ENCODE measurements at regions not wholly inside any gene's neighbourhood (a gene's known extent, or its start where the extent isn't known, plus 50 kb on each side); places are given as distances from the start of the nearest gene placed in this dataset.
A peak's percentile ranks its signal among the peaks of the same experiment; 100 is the strongest.

DNA sequence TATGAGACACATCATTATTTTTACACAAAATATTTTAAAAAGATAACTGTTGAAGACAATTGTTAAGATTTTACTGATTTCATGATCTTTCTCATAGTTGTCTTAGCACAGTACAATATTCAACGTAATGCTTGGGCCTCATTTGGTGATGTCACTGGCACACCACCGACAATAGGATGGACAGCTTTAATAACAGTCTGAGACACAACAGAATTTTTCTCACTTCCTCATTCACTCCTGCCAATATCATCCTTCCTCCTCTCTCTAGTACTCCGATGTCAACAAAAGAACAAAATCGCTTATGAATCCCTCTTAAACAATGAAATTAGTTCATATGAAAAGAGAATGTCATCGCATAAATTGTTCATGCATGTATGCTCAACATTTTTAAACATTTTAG lies 461.9 kb upstream of the CDH7 start:
- peak; percentile 55; the same call in 1 of the 2 replicates for TF ChIP-seq SPI1 (IDR thresholded peaks at IDR 0.05; ENCODE audit: borderline replicate concordance, low read depth)
- TF ChIP-seq, protein P1, sequence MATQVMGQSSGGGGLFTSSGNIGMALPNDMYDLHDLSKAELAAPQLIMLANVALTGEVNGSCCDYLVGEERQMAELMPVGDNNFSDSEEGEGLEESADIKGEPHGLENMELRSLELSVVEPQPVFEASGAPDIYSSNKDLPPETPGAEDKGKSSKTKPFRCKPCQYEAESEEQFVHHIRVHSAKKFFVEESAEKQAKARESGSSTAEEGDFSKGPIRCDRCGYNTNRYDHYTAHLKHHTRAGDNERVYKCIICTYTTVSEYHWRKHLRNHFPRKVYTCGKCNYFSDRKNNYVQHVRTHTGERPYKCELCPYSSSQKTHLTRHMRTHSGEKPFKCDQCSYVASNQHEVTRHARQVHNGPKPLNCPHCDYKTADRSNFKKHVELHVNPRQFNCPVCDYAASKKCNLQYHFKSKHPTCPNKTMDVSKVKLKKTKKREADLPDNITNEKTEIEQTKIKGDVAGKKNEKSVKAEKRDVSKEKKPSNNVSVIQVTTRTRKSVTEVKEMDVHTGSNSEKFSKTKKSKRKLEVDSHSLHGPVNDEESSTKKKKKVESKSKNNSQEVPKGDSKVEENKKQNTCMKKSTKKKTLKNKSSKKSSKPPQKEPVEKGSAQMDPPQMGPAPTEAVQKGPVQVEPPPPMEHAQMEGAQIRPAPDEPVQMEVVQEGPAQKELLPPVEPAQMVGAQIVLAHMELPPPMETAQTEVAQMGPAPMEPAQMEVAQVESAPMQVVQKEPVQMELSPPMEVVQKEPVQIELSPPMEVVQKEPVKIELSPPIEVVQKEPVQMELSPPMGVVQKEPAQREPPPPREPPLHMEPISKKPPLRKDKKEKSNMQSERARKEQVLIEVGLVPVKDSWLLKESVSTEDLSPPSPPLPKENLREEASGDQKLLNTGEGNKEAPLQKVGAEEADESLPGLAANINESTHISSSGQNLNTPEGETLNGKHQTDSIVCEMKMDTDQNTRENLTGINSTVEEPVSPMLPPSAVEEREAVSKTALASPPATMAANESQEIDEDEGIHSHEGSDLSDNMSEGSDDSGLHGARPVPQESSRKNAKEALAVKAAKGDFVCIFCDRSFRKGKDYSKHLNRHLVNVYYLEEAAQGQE (IDR thresholded peaks at IDR 0.05; ENCODE audit: insufficient replicate concordance, low read depth), result no peak
- TF ChIP-seq POLR2AphosphoS5 (IDR thresholded peaks at IDR 0.05; ENCODE audit: low read depth), result no peak
- TF ChIP-seq, protein P2, sequence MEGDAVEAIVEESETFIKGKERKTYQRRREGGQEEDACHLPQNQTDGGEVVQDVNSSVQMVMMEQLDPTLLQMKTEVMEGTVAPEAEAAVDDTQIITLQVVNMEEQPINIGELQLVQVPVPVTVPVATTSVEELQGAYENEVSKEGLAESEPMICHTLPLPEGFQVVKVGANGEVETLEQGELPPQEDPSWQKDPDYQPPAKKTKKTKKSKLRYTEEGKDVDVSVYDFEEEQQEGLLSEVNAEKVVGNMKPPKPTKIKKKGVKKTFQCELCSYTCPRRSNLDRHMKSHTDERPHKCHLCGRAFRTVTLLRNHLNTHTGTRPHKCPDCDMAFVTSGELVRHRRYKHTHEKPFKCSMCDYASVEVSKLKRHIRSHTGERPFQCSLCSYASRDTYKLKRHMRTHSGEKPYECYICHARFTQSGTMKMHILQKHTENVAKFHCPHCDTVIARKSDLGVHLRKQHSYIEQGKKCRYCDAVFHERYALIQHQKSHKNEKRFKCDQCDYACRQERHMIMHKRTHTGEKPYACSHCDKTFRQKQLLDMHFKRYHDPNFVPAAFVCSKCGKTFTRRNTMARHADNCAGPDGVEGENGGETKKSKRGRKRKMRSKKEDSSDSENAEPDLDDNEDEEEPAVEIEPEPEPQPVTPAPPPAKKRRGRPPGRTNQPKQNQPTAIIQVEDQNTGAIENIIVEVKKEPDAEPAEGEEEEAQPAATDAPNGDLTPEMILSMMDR (IDR thresholded peaks at IDR 0.05; ENCODE audit: insufficient read depth, low read length), result no peak
- no peak for TF ChIP-seq GABPA (IDR thresholded peaks at IDR 0.05; ENCODE audit: low read depth)
- H3K27me3 ChIP-seq (ENCODE audit: insufficient read depth, poor library complexity, severe bottlenecking), result no peaks in the 10 kb centered on the region
- no peak overlapping the region for H3K4me3 ChIP-seq (replicated peaks; ENCODE audit: insufficient read depth, low read length)
- no peak overlapping the region for H3K27ac ChIP-seq (replicated peaks)
- no peak for DNase-seq (ENCODE audit: low read depth in 1 of 2, low spot score in 1 of 2)

DNA sequence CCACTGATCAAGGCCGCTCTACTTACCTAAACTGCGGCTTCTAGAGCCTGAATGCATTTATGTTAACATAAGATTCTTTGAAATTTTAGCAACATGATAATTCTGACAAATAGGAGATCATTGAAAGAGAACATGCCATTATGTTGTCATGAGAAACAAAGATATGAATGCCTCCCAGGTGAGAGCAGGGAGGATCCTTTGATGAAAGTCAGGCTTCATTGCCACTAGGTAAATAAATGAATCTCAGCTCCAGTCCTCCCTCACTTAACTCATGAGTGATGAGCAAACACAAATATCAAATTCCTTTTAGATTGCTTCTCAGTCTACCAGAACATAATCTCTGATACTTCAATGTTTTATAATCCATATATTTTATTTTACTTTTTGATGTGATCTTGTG lies 463.2 kb upstream of the CDH7 start:
- Histone ChIP-seq H3K27ac (replicated peaks) (no peak overlapping the region), H3K27me3 (ENCODE audit: insufficient read depth, poor library complexity, severe bottlenecking) (no peaks in the 10 kb centered on the region), H3K4me3 (replicated peaks; ENCODE audit: insufficient read depth, low read length) (no peak overlapping the region)
- no peak for DNase-seq (ENCODE audit: low read depth in 1 of 2, low spot score in 1 of 2)
- TF ChIP-seq POLR2AphosphoS5 (IDR thresholded peaks at IDR 0.05; ENCODE audit: low read depth) (no peak), GABPA (IDR thresholded peaks at IDR 0.05; ENCODE audit: low read depth) (no peak), SPI1 (IDR thresholded peaks at IDR 0.05; ENCODE audit: borderline replicate concordance, low read depth) (no peak)
- TF ChIP-seq, protein P1 (IDR thresholded peaks at IDR 0.05; ENCODE audit: insufficient replicate concordance, low read depth), result no peak
- TF ChIP-seq, protein P2 (IDR thresholded peaks at IDR 0.05; ENCODE audit: insufficient read depth, low read length), result no peak

DNA sequence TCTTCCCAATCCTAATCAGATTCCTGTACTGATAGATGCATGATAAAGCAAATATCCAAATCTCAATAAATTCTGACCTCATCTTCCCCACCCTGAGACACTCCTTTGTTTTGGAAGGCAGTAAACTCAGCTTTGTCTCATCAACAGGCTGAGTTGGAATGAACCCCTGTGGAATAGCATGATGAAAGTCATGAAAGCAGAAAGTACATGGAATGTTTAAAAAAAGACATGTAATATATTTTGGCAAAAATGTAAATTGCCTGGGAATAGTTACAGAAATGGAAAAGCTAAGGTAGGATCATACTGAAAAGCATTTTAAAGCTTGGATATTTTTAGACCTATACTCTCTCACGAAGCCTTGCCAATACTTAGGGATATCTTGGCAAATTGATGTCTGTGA lies 468.7 kb upstream of the CDH7 start:
- TF ChIP-seq, protein P1 (IDR thresholded peaks at IDR 0.05; ENCODE audit: insufficient replicate concordance, low read depth), result no peak
- no peak for TF ChIP-seq GABPA (IDR thresholded peaks at IDR 0.05; ENCODE audit: low read depth)
- Histone ChIP-seq H3K27me3 (ENCODE audit: insufficient read depth, poor library complexity, severe bottlenecking) (no peaks in the 10 kb centered on the region), H3K27ac (replicated peaks) (no peak overlapping the region), H3K4me3 (replicated peaks; ENCODE audit: insufficient read depth, low read length) (no peak overlapping the region)
- DNase-seq (ENCODE audit: low read depth in 1 of 2, low spot score in 1 of 2), result no peak
